ENCODE measurements at regions not wholly inside any gene's neighbourhood (a gene's known extent, or its start where the extent isn't known, plus 50 kb on each side); places are given as distances from the start of the nearest gene placed in this dataset.

- Histone ChIP-seq H3K79me1 (ENCODE audit: low read depth, low read length) (no peaks in the 10 kb centered on the region), H3K27ac (ENCODE audit: low read depth, low read length) (no peak overlapping the region), H3K23me2 (ENCODE audit: low read depth, low read length) (no peaks in the 10 kb centered on the region), H2AK5ac (ENCODE audit: low read depth, low read length) (no peak overlapping the region), H3K79me2 (ENCODE audit: control insufficient read depth in 1 of 2, insufficient read depth in 2 of 2, low read length in 2 of 2) (no peaks in the 10 kb centered on the region), H2BK12ac (ENCODE audit: low read depth, low read length) (no peak overlapping the region), H4K8ac (ENCODE audit: extremely low read depth, insufficient read depth, low read length) (no peak overlapping the region), H2BK20ac (ENCODE audit: low read length) (no peak overlapping the region), H2BK15ac (ENCODE audit: low read length) (no peak overlapping the region), H3K4me2 (ENCODE audit: insufficient read depth in 1 of 2, low read depth in 2 of 2, low read length in 2 of 2) (no peak overlapping the region), H2BK120ac (replicated peaks; ENCODE audit: low read depth, low read length) (no peak overlapping the region), H3K4me3 (ENCODE audit: extremely low read depth in 1 of 4, insufficient read depth in 2 of 4, low read depth in 3 of 4, low read length in 4 of 4) (no peak overlapping the region), H3K23ac (ENCODE audit: insufficient read length) (no peak overlapping the region), H4K20me1 (replicated peaks in 1 of 2; ENCODE audit: control insufficient read depth in 1 of 2, insufficient read depth in 2 of 2, low read length in 2 of 2) (no peaks in the 10 kb centered on the region), H4K91ac (replicated peaks; ENCODE audit: insufficient read length, low read length) (no peak overlapping the region), H3K27me3 (replicated peaks in 1 of 4; ENCODE audit: control insufficient read depth in 3 of 4, extremely low read depth in 1 of 4, insufficient read depth in 3 of 4, low read length in 3 of 4) (no peaks in the 10 kb centered on the region), H2BK5ac (ENCODE audit: low read depth, low read length) (no peak overlapping the region), H3K9me3 (ENCODE audit: insufficient read depth in 2 of 2, low read depth in 1 of 2, low read length in 1 of 2) (no peaks in the 10 kb centered on the region), H2AFZ (ENCODE audit: low read length) (no peak overlapping the region), H3K18ac (ENCODE audit: extremely low read depth, low read length) (no peak overlapping the region), H3K56ac (replicated peaks; ENCODE audit: insufficient read length, low read depth, low read length) (no peak overlapping the region), H3K36me3 (ENCODE audit: control insufficient read depth in 2 of 4, insufficient read depth in 4 of 4, low read length in 3 of 4) (no peaks in the 10 kb centered on the region), H3K4ac (replicated peaks; ENCODE audit: insufficient read length, low read depth, low read length) (no peak overlapping the region), H3K9ac (replicated peaks in 1 of 4; ENCODE audit: extremely low read depth in 1 of 4, low read depth in 3 of 4, low read length in 3 of 4) (no peak overlapping the region), H3K4me1 (replicated peaks in 1 of 4; ENCODE audit: control insufficient read depth in 3 of 4, insufficient read depth in 4 of 4, low read length in 3 of 4) (no peaks in the 10 kb centered on the region), H3K14ac (ENCODE audit: insufficient read length) (no peak overlapping the region), H4K5ac (ENCODE audit: insufficient read length, low read depth, low read length) (no peak overlapping the region)
- ChIA-PET POLR2A (ENCODE audit: partially characterized antibody) (no interaction called here), CTCF (ENCODE audit: partially characterized antibody) (no interaction called here)
- WGBS, 2 experiments (ENCODE audit: extremely low coverage in 1 of 2, insufficient coverage in 1 of 2, insufficient read length in 1 of 2, insufficient replicate concordance in 2 of 2, low coverage in 1 of 2, low lambda C conversion rate in 2 of 2, missing lambda C conversion rate in 1 of 2): 88% methylated on average over 2 of the region's 2 CpGs; no CpG with 5 or more reads in 1 of the 2 experiments
- no peak for TF ChIP-seq RAD21 (IDR thresholded peaks at IDR 0.05 in 1 of 2, conservative IDR thresholded peaks at IDR 0.05 in 1 of 2; ENCODE audit: low read depth in 2 of 2, low read length in 2 of 2)
- TF ChIP-seq ATF3 (IDR thresholded peaks at IDR 0.05; ENCODE audit: insufficient read depth, low read depth, low read length): no peak
- no peak for TF ChIP-seq CEBPB (IDR thresholded peaks at IDR 0.05; ENCODE audit: low read depth, low read length)
- TF ChIP-seq CBX5 (IDR thresholded peaks at IDR 0.05; ENCODE audit: low read depth, low read length): no peak
- DNase-seq (ENCODE audit: low read depth in 1 of 2, low spot score in 2 of 2) (no peak), FAIRE-seq (no peak)
Measured at GRCh38 chr21:22063140-22063539, 1064.9 kb downstream of the NCAM2 start.

All from H1 (cell line).